Tibial nerve (tissue), 4 donors: ENCODE measurements at regions not wholly inside any gene's neighbourhood (a gene's known extent, or its start where the extent isn't known, plus 50 kb on each side); places are given as distances from the start of the nearest gene placed in this dataset.

Experiments
- CTCF ChIP-seq, 5 experiments: fragments of 200-600 bp in 3 of 5; fragments of 450-650 bp in 2 of 5; sonication (generic) in 3 of 5; IDR thresholded peaks; one replicate each; pipeline ENCODE4 v1.5.1; 2016 to 2019; ENCODE audit warnings: antibody characterized with exemption in 5 of 5, mild to moderate bottlenecking in 3 of 5, moderate library complexity in 2 of 5
- EP300 ChIP-seq, 2 donors: sonication (generic); formaldehyde crosslinking; IDR thresholded peaks; one replicate each; pipeline ENCODE4 v1.6.1; 2017; ENCODE audit warnings: antibody characterized with exemption in 2 of 2, mild to moderate bottlenecking in 1 of 2
- POLR2A ChIP-seq, 2 donors: fragments of 450-650 bp; IDR thresholded peaks; one replicate each; pipeline ENCODE4 v1.6.1; 2017; ENCODE audit warnings: antibody characterized with exemption in 2 of 2, mild to moderate bottlenecking in 2 of 2, moderate library complexity in 2 of 2

GRCh38 chr4:128635955-128636560, 173.4 kb upstream of the JADE1 start:
- no peak for TF ChIP-seq CTCF (IDR thresholded peaks at IDR 0.05)
- no peak for TF ChIP-seq EP300 (IDR thresholded peaks at IDR 0.05)
- no peak for TF ChIP-seq POLR2A (IDR thresholded peaks at IDR 0.05)
